OCI-LY3 (cell line): ENCODE measurements at regions not wholly inside any gene's neighbourhood (a gene's known extent, or its start where the extent isn't known, plus 50 kb on each side); places are given as distances from the start of the nearest gene placed in this dataset.
"Not testable (repeated sequence)": the region's sequence is repeated elsewhere in the genome, so short reads cannot be mapped to it uniquely, and the experiment has no call there.

Experiments used
- H2AFZ ChIP-seq: fragments of 200-600, 300-600 bp; shearing (Covaris generic); 2 replicates; pipeline ENCODE4 v1.6.0; 2014; ENCODE audit warnings: antibody characterized with exemption, low read depth, low read length
- H3K27ac ChIP-seq: fragments of 200-600, 300-600 bp; sonication (generic); 2 replicates; pipeline ENCODE4 v1.5.1; 2014; ENCODE audit warnings: mild to moderate bottlenecking, low read length, moderate library complexity, mixed read lengths
- H3K27me3 ChIP-seq: fragments of 200-600, 300-600 bp; sonication (generic); 2 replicates; pipeline ENCODE4 v1.6.1; 2014; ENCODE audit warnings: low read depth, low read length, mixed read lengths
- H3K36me3 ChIP-seq: fragments of 200-600, 300-600 bp; sonication (generic); replicated peaks from 2 replicates; pipeline ENCODE3; 2014; ENCODE audit warnings: low read depth, low read length, mixed read lengths
- H3K4me1 ChIP-seq: fragments of 300-600, 200-600 bp; sonication (generic); 2 replicates; pipeline ENCODE4 v1.6.1; 2014; ENCODE audit warnings: low read length, mixed read lengths
- H3K4me2 ChIP-seq: fragments of 200-600, 300-600 bp; sonication (generic); 2 replicates; pipeline ENCODE4 v1.6.1; 2014; ENCODE audit warnings: low read length, mixed read lengths
- H3K4me3 ChIP-seq: fragments of 300-600, 200-600 bp; sonication (generic); 2 replicates; pipeline ENCODE4 v1.5.1; 2014; ENCODE audit warnings: antibody characterized with exemption, mild to moderate bottlenecking, low read length, moderate library complexity
- H3K79me2 ChIP-seq: fragments of 300-600, 200-600 bp; shearing (Covaris generic); 2 replicates; pipeline ENCODE4 v1.6.1; 2014; ENCODE audit warnings: mild to moderate bottlenecking, low read length, mixed read lengths
- H3K9ac ChIP-seq: fragments of 300-600, 200-600 bp; shearing (Covaris generic); 2 replicates; pipeline ENCODE4 v1.6.0; 2014; ENCODE audit warnings: mild to moderate bottlenecking, low read length, moderate library complexity
- H3K9me3 ChIP-seq: fragments of 200-600, 300-600 bp; shearing (Covaris generic); 2 replicates; pipeline ENCODE4 v1.6.1; 2014; ENCODE audit warnings: low read length, mixed read lengths; ENCODE audit not compliant: insufficient read depth
- H4K20me1 ChIP-seq: fragments of 200-600, 300-600 bp; sonication (generic); 2 replicates; pipeline ENCODE4 v1.6.1; 2016; ENCODE audit warnings: low read length, mixed read lengths; ENCODE audit not compliant: insufficient read depth
- EZH2phosphoT487 ChIP-seq: fragments of 200-600 bp; shearing (Covaris generic); IDR thresholded peaks from 2 replicates; pipeline ENCODE4 v1.6.1; 2018; ENCODE audit warnings: antibody characterized with exemption, mixed run types, low read depth
- TF ChIP-seq, protein P1 (sequence below): fragments of 200-600, 300-600 bp; sonication (generic); IDR thresholded peaks from 2 replicates; pipeline ENCODE4 v1.5.1; 2014; ENCODE audit warnings: antibody characterized with exemption, low read length, low read depth

DNA sequence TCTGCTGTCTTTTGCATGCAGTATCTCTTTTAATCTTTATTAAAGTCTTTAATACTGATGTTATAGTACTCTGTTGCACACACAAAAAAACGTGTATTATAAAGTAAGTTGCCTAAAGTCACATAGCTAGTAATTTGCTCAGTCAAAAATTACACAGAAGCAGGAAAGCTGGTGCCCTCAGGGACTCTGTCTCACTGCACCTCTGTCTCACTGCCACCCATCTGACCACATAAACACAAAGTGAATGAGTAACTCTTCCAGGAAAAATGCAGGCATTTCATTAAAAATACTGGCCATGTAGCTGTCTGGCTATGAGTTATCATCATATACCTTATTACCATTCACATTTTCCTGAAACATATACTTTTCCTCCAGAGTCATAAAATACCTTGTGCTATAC lies 591.7 kb downstream of the CSNK1G3 start:
- Histone ChIP-seq H3K79me2 (no peaks in the 10 kb centered on the region), H3K4me3 (no peak overlapping the region), H3K9ac (no peak overlapping the region), H3K27me3 (no peaks in the 10 kb centered on the region), H3K4me1 (no peaks in the 10 kb centered on the region), H3K4me2 (no peak overlapping the region), H4K20me1 (no peaks in the 10 kb centered on the region), H3K27ac (no peak overlapping the region), H3K36me3 (no peaks in the 10 kb centered on the region), H3K9me3 (no peaks in the 10 kb centered on the region), H2AFZ (no peak overlapping the region)
- no peak for TF ChIP-seq EZH2phosphoT487
- TF ChIP-seq, protein P1, sequence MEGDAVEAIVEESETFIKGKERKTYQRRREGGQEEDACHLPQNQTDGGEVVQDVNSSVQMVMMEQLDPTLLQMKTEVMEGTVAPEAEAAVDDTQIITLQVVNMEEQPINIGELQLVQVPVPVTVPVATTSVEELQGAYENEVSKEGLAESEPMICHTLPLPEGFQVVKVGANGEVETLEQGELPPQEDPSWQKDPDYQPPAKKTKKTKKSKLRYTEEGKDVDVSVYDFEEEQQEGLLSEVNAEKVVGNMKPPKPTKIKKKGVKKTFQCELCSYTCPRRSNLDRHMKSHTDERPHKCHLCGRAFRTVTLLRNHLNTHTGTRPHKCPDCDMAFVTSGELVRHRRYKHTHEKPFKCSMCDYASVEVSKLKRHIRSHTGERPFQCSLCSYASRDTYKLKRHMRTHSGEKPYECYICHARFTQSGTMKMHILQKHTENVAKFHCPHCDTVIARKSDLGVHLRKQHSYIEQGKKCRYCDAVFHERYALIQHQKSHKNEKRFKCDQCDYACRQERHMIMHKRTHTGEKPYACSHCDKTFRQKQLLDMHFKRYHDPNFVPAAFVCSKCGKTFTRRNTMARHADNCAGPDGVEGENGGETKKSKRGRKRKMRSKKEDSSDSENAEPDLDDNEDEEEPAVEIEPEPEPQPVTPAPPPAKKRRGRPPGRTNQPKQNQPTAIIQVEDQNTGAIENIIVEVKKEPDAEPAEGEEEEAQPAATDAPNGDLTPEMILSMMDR: no peak

DNA sequence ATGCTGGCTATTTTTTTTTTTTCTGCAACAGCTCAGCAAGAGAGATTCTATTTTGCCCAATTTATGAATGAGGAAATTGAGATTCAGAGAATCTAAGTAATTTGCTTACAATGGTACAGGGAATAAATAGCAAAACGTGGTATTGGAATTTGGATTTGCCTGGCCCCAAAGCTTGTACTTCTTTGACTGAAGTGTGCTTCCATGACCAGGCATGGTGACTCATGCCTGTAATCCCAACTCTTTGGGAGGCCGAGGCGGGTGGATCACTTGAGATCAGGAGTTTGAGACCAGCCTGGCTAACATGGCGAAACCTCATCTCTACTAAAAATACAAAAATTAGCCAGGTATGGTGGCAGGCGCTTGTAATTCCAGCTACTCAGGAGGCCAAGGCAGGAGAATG lies 591.1 kb downstream of the CSNK1G3 start:
- not testable (repeated sequence) for H3K36me3 ChIP-seq, H3K4me3 ChIP-seq, H3K27ac ChIP-seq, H3K4me2 ChIP-seq, H3K27me3 ChIP-seq, H3K9me3 ChIP-seq, H2AFZ ChIP-seq, H3K79me2 ChIP-seq, H4K20me1 ChIP-seq, H3K9ac ChIP-seq, H3K4me1 ChIP-seq

DNA sequence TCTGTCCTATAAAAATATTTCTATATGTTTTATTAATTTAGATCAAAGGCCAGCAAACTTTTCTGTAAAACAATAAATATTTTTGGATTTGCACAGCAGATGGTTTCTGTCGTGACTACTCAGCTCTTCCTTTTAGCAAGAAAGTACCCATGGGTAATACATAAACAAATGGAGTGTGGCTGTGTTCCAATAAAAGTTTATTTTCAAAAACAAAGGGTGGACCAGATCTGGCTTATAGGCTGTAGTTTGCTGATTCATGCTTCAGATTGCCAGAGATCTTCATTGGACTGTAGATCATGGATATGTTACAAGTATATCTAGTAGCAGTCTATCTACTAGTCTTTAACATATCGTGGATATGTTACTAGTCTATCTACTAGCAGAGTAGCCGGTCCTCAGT lies 590.5 kb downstream of the CSNK1G3 start:
- H3K4me3 ChIP-seq: no peak overlapping the region
- H3K27me3 ChIP-seq: no peaks in the 10 kb centered on the region
- no peak for TF ChIP-seq EZH2phosphoT487
- TF ChIP-seq, protein P1: no peak
- H3K36me3 ChIP-seq: no peaks in the 10 kb centered on the region
- H3K9me3 ChIP-seq: no peaks in the 10 kb centered on the region
- H3K79me2 ChIP-seq: no peaks in the 10 kb centered on the region
- no peak overlapping the region for H3K4me2 ChIP-seq
- H2AFZ ChIP-seq: no peak overlapping the region
- no peak overlapping the region for H3K27ac ChIP-seq
- H4K20me1 ChIP-seq: no peaks in the 10 kb centered on the region
- H3K4me1 ChIP-seq: no peaks in the 10 kb centered on the region
- H3K9ac ChIP-seq: no peak overlapping the region

DNA sequence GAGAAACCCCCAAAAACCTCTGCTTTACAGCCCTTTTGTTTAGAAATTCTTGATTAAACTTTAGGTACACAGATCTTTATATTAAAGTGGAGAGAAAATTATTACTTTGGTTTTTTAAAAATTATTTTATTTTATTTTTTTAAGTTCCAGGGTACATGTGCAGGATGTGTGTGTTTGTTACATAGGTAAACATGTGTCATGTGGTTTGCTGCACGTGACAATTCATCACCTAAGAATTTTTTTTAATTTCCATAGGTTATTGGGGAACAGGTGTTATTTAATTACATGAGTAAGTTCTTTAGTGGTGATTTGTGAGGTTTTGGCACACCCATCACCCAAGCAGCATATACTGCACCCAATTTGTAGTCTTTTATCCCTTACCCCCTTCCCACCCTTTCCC lies 581.7 kb downstream of the CSNK1G3 start:
- TF ChIP-seq, protein P1: no peak
- TF ChIP-seq EZH2phosphoT487: no peak
- no peaks in the 10 kb centered on the region for H3K4me1 ChIP-seq
- no peak overlapping the region for H3K9ac ChIP-seq

DNA sequence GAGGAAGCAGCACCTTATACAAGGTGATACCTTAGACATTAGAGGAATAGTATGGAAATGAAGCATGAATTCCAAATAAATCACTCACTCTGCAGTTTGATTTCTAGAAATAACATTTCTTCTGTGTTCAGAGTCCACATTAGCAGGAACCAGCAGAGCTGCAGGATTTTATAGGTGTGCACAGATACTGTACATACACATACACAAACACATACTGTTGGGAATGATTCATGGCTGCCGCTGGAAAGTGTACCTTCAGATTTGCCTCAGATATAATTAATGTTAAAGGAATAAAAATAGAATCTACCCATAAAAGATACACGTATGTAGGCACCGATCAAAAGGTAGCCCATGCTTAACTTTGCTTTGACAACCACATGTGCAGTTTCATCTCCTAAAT lies 578.1 kb downstream of the CSNK1G3 start:
- Histone ChIP-seq H2AFZ (no peak overlapping the region), H3K4me2 (no peak overlapping the region), H3K36me3 (no peaks in the 10 kb centered on the region), H3K9ac (no peak overlapping the region), H3K27ac (no peak overlapping the region), H3K27me3 (no peaks in the 10 kb centered on the region), H3K4me1 (no peaks in the 10 kb centered on the region), H4K20me1 (no peaks in the 10 kb centered on the region), H3K9me3 (no peaks in the 10 kb centered on the region), H3K79me2 (no peaks in the 10 kb centered on the region), H3K4me3 (no peak overlapping the region)
- TF ChIP-seq, protein P1: no peak
- TF ChIP-seq EZH2phosphoT487: no peak

More for the DNA sequence above, 581.7 kb downstream of the CSNK1G3 start:
- Histone ChIP-seq H4K20me1 (no peaks in the 10 kb centered on the region), H3K27ac (no peak overlapping the region), H3K27me3 (no peaks in the 10 kb centered on the region), H3K4me3 (no peak overlapping the region), H3K9me3 (no peaks in the 10 kb centered on the region), H3K79me2 (no peaks in the 10 kb centered on the region), H2AFZ (no peak overlapping the region), H3K36me3 (no peaks in the 10 kb centered on the region), H3K4me2 (no peak overlapping the region)
